ENCODE measurements at regions not wholly inside any gene's neighbourhood (a gene's known extent, or its start where the extent isn't known, plus 50 kb on each side); places are given as distances from the start of the nearest gene placed in this dataset.

DNA sequence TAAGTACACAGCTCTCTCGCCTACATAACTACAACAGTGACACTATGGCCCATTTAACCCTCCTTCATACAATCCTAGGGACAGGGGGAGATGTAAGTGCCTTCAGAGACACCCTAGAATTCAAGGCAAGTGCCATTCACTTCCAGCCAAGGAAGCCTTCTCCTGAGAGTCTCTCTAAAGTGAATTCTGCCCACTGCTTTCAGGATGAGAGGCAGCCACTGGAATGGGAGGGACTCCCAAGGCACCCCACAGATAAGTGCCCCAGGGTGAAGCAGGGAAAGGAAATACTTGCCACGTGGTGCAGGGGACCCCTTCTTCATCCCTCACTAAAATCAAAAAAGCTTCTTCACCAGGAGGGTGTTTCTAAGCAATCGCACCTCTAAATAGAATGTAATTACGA, 283.7 kb downstream of the ZNF608 start:
- Histone ChIP-seq H3K9me3 (ENCODE audit: control extremely low read depth in 1 of 5, control insufficient read depth in 4 of 5, insufficient read depth in 2 of 5, low read depth in 1 of 5, low read length in 4 of 5) (peaks cover 1 to 22% (median 3%) of the 10 kb centered on the region in 5 experiments), H3K36me3 (ENCODE audit: control insufficient read depth in 4 of 4, insufficient read depth in 4 of 4, low read length in 3 of 4) (no peaks in the 10 kb centered on the region), H3K27ac (ENCODE audit: insufficient read depth in 1 of 2, low read depth in 1 of 2, low read length in 2 of 2, poor library complexity in 1 of 2, severe bottlenecking in 2 of 2) (no peak overlapping the region), H3K27me3 (replicated peaks in 2 of 5; ENCODE audit: control insufficient read depth in 4 of 5, insufficient read depth in 5 of 5, low read length in 4 of 5) (no peaks in the 10 kb centered on the region), H3K4me3 (ENCODE audit: control insufficient read depth in 1 of 7, extremely low read depth in 1 of 7, insufficient read depth in 4 of 7, low read depth in 2 of 7, low read length in 6 of 7) (no peak overlapping the region), H3K4me1 (ENCODE audit: control extremely low read depth in 1 of 4, control insufficient read depth in 4 of 4, insufficient read depth in 4 of 4, low read length in 3 of 4) (peaks cover 0 to 8% (median 4%) of the 10 kb centered on the region in 4 experiments)
- WGBS (ENCODE audit: insufficient coverage): 75% methylated on average over 1 of the region's 4 CpGs
- DNase-seq: no peak
- ChIA-PET CTCF (no interaction called here), POLR2A (no interaction called here)

DNA sequence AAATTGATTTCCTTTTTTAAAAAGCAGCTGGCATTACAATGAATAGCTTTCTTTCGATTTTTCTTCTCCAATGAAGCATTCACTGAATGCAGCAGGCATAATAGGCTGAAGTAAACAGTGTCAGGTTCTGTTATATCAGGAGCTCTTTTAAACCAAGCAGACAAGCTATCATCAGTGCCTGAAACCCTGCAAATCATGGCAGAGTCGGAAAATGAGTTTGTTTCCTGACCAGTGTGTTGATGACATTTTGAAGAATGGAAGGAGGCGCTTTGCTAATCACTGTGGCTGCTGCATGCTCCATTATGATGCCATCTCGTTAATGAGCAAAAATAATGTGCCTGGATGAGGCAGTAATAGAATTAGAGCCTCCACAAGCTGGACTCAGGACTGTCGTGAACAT, 284.5 kb downstream of the ZNF608 start:
- no peaks in the 10 kb centered on the region for H3K27me3 ChIP-seq (replicated peaks in 2 of 5; ENCODE audit: control insufficient read depth in 4 of 5, insufficient read depth in 5 of 5, low read length in 4 of 5)
- whole genome bisulfite sequencing (ENCODE audit: insufficient coverage): 92% methylated on average over 5 of the region's 5 CpGs
- ChIA-PET POLR2A (interaction anchor here (0.7 kb wide), 1 partner anchor 827 kb away, joined by 3 read pairs; no protein-coding TSS in a partner anchor), CTCF (no interaction called here)
- H3K36me3 ChIP-seq (ENCODE audit: control insufficient read depth in 4 of 4, insufficient read depth in 4 of 4, low read length in 3 of 4): no peaks in the 10 kb centered on the region
- DNase-seq: no peak
- peaks cover 0 to 10% (median 6%) of the 10 kb centered on the region in 4 experiments for H3K4me1 ChIP-seq (ENCODE audit: control extremely low read depth in 1 of 4, control insufficient read depth in 4 of 4, insufficient read depth in 4 of 4, low read length in 3 of 4)
- H3K27ac ChIP-seq (ENCODE audit: insufficient read depth in 1 of 2, low read depth in 1 of 2, low read length in 2 of 2, poor library complexity in 1 of 2, severe bottlenecking in 2 of 2): no peak overlapping the region
- H3K9me3 ChIP-seq (ENCODE audit: control extremely low read depth in 1 of 5, control insufficient read depth in 4 of 5, insufficient read depth in 2 of 5, low read depth in 1 of 5, low read length in 4 of 5): peaks cover 1 to 22% (median 3%) of the 10 kb centered on the region in 5 experiments
- no peak overlapping the region for H3K4me3 ChIP-seq (ENCODE audit: control insufficient read depth in 1 of 7, extremely low read depth in 1 of 7, insufficient read depth in 4 of 7, low read depth in 2 of 7, low read length in 6 of 7)

DNA sequence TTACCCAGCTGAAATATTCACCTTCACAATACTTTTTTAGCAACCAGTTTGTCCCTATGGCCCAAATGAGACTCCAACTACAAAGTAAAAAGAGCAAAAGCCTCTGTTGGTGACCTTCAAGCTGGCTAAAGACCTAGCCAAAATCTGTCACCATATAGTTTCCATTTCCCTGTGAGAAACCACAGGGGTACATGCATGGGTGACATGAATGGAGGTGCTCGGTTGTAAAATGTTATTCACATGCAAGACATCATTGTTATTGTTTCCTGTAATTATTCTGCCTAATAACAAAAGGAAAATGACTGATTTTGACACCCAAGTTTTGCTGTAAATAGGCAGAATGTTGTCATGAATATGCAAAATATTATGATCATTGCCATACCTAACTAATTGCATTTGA, 285.3 kb downstream of the ZNF608 start:
- H3K27ac ChIP-seq (ENCODE audit: insufficient read depth in 1 of 2, low read depth in 1 of 2, low read length in 2 of 2, poor library complexity in 1 of 2, severe bottlenecking in 2 of 2): no peak overlapping the region
- H3K36me3 ChIP-seq (ENCODE audit: control insufficient read depth in 4 of 4, insufficient read depth in 4 of 4, low read length in 3 of 4): no peaks in the 10 kb centered on the region
- H3K4me1 ChIP-seq (ENCODE audit: control extremely low read depth in 1 of 4, control insufficient read depth in 4 of 4, insufficient read depth in 4 of 4, low read length in 3 of 4): peaks cover 0 to 10% (median 6%) of the 10 kb centered on the region in 4 experiments
- ChIA-PET POLR2A (no interaction called here), CTCF (no interaction called here)
- no peak overlapping the region for H3K4me3 ChIP-seq (ENCODE audit: control insufficient read depth in 1 of 7, extremely low read depth in 1 of 7, insufficient read depth in 4 of 7, low read depth in 2 of 7, low read length in 6 of 7)
- peaks cover 1 to 22% (median 3%) of the 10 kb centered on the region in 5 experiments for H3K9me3 ChIP-seq (ENCODE audit: control extremely low read depth in 1 of 5, control insufficient read depth in 4 of 5, insufficient read depth in 2 of 5, low read depth in 1 of 5, low read length in 4 of 5)
- no CpG with 5 or more reads among the region's 1 CpG for WGBS (ENCODE audit: insufficient coverage)
- H3K27me3 ChIP-seq (replicated peaks in 2 of 5; ENCODE audit: control insufficient read depth in 4 of 5, insufficient read depth in 5 of 5, low read length in 4 of 5): no peaks in the 10 kb centered on the region
- no peak for DNase-seq

DNA sequence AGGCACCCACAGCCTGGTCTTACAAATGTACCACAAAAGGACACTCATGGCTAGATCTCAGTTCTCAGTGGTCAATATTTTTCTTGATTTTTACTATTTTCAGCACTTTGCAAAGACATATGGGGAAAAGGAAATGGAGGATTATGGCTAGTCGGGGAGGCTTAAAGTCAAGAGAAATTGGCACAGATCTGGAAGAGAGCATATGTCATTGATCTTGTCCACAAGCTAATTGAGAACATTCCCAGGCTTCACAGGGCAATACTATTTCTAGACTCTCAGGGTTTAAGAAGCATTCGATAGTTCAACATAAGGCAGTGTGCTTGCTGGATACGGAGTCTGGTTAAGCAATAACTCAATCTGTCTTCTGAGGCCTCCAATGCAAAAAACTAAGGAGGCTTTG, 285.8 kb downstream of the ZNF608 start:
- Histone ChIP-seq H3K27me3 (replicated peaks in 2 of 5; ENCODE audit: control insufficient read depth in 4 of 5, insufficient read depth in 5 of 5, low read length in 4 of 5) (no peaks in the 10 kb centered on the region), H3K4me1 (ENCODE audit: control extremely low read depth in 1 of 4, control insufficient read depth in 4 of 4, insufficient read depth in 4 of 4, low read length in 3 of 4) (peaks cover 0 to 10% (median 6%) of the 10 kb centered on the region in 4 experiments), H3K36me3 (ENCODE audit: control insufficient read depth in 4 of 4, insufficient read depth in 4 of 4, low read length in 3 of 4) (no peaks in the 10 kb centered on the region), H3K4me3 (ENCODE audit: control insufficient read depth in 1 of 7, extremely low read depth in 1 of 7, insufficient read depth in 4 of 7, low read depth in 2 of 7, low read length in 6 of 7) (no peak overlapping the region), H3K27ac (ENCODE audit: insufficient read depth in 1 of 2, low read depth in 1 of 2, low read length in 2 of 2, poor library complexity in 1 of 2, severe bottlenecking in 2 of 2) (no peak overlapping the region), H3K9me3 (ENCODE audit: control extremely low read depth in 1 of 5, control insufficient read depth in 4 of 5, insufficient read depth in 2 of 5, low read depth in 1 of 5, low read length in 4 of 5) (peaks cover 1 to 22% (median 3%) of the 10 kb centered on the region in 5 experiments)
- POLR2A ChIA-PET: no interaction called here
- WGBS (ENCODE audit: insufficient coverage): 82% methylated on average over 2 of the region's 3 CpGs
- DNase-seq: no peak
- CTCF ChIA-PET: no interaction called here

DNA sequence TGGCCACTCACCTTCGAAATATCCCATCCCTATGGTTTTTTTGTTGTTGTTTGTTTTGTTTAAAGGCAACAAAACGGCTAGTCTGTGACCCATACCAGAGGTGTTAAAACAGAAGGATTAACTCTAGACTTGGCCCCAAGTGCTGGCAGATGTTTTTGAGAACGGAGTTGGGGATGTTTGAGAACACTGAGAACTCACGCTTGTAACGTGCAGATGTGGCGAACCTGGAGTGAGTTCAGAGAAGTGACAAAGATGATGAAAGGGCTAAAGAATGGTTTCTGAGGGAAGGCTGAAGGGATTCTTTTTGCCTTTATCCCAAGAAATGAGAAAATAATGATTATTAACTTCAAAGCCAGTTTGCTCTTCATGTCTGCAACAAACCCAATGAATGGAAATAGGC, 286.5 kb downstream of the ZNF608 start:
- CTCF ChIA-PET: interaction anchor here (1.4 kb wide), 1 partner anchor 44 kb away, joined by 4 read pairs; no protein-coding TSS in a partner anchor
- Histone ChIP-seq H3K27ac (ENCODE audit: insufficient read depth in 1 of 2, low read depth in 1 of 2, low read length in 2 of 2, poor library complexity in 1 of 2, severe bottlenecking in 2 of 2) (no peak overlapping the region), H3K27me3 (replicated peaks in 2 of 5; ENCODE audit: control insufficient read depth in 4 of 5, insufficient read depth in 5 of 5, low read length in 4 of 5) (no peaks in the 10 kb centered on the region), H3K36me3 (ENCODE audit: control insufficient read depth in 4 of 4, insufficient read depth in 4 of 4, low read length in 3 of 4) (no peaks in the 10 kb centered on the region), H3K4me3 (ENCODE audit: control insufficient read depth in 1 of 7, extremely low read depth in 1 of 7, insufficient read depth in 4 of 7, low read depth in 2 of 7, low read length in 6 of 7) (no peak overlapping the region), H3K4me1 (ENCODE audit: control extremely low read depth in 1 of 4, control insufficient read depth in 4 of 4, insufficient read depth in 4 of 4, low read length in 3 of 4) (peaks cover 0 to 10% (median 6%) of the 10 kb centered on the region in 4 experiments), H3K9me3 (ENCODE audit: control extremely low read depth in 1 of 5, control insufficient read depth in 4 of 5, insufficient read depth in 2 of 5, low read depth in 1 of 5, low read length in 4 of 5) (peaks cover 1 to 22% (median 3%) of the 10 kb centered on the region in 5 experiments)
- 92% methylated on average over 5 of the region's 6 CpGs for WGBS (ENCODE audit: insufficient coverage)
- no peak for DNase-seq
- POLR2A ChIA-PET: no interaction called here

DNA sequence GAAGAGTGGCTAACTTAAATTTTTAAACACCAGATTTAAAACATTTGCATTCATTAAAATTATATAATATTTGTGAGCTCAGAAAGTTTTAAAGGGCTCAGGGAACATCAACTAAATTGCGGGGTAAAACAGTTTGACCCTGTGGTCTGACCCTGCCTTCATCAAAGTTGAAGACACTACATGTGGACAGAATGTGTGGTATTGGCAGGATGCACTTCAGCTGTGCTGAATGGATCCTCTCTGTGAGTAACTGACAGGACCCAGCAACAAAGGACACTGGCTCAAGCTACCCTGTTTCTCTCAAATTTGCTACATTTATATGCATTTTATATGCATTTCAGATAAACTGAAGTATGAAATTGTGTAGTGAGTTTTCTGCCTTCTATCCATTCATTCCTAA, 288.5 kb downstream of the ZNF608 start:
- peaks cover 5 to 14% (median 8%) of the 10 kb centered on the region in 4 experiments for H3K4me1 ChIP-seq (ENCODE audit: control extremely low read depth in 1 of 4, control insufficient read depth in 4 of 4, insufficient read depth in 4 of 4, low read length in 3 of 4)

DNA sequence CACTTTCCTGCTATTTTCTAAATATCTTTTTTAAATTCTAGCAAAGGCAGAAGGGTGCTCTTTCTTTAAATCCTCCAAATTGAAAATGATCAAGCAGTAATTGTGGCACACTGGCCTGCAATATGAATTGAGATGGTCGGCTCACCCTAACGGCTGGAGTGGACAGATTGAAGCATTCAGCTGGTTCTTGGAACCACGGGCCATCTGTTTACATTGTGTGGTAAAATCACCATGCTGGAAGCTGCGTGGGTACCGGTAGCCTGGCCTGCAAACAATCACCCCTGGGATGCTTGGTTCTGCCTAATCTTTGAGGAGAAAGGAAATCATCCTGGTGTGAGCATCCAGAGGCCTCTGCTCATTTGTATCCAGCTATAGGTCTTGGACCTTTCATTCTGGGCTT, 289.3 kb downstream of the ZNF608 start:
- peaks cover 1 to 20% (median 3%) of the 10 kb centered on the region in 5 experiments for H3K9me3 ChIP-seq (ENCODE audit: control extremely low read depth in 1 of 5, control insufficient read depth in 4 of 5, insufficient read depth in 2 of 5, low read depth in 1 of 5, low read length in 4 of 5)
- ChIA-PET POLR2A (no interaction called here), CTCF (interaction anchor here (0.6 to 1.2 kb wide), 2 partner anchors 12 to 82 kb away, joined by 3 read pairs; no protein-coding TSS in a partner anchor)
- no peak overlapping the region for H3K27ac ChIP-seq (ENCODE audit: insufficient read depth in 1 of 2, low read depth in 1 of 2, low read length in 2 of 2, poor library complexity in 1 of 2, severe bottlenecking in 2 of 2)
- no peak for DNase-seq
- no peak overlapping the region for H3K4me3 ChIP-seq (ENCODE audit: control insufficient read depth in 1 of 7, extremely low read depth in 1 of 7, insufficient read depth in 4 of 7, low read depth in 2 of 7, low read length in 6 of 7)
- H3K27me3 ChIP-seq (replicated peaks in 2 of 5; ENCODE audit: control insufficient read depth in 4 of 5, insufficient read depth in 5 of 5, low read length in 4 of 5): no peaks in the 10 kb centered on the region
- H3K36me3 ChIP-seq (ENCODE audit: control insufficient read depth in 4 of 4, insufficient read depth in 4 of 4, low read length in 3 of 4): no peaks in the 10 kb centered on the region
- peaks cover 5 to 14% (median 8%) of the 10 kb centered on the region in 4 experiments for H3K4me1 ChIP-seq (ENCODE audit: control extremely low read depth in 1 of 4, control insufficient read depth in 4 of 4, insufficient read depth in 4 of 4, low read length in 3 of 4)
- WGBS (ENCODE audit: insufficient coverage): 96% methylated on average over 5 of the region's 5 CpGs

More for the DNA sequence above, 288.5 kb downstream of the ZNF608 start:
- Histone ChIP-seq H3K36me3 (ENCODE audit: control insufficient read depth in 4 of 4, insufficient read depth in 4 of 4, low read length in 3 of 4) (no peaks in the 10 kb centered on the region), H3K9me3 (ENCODE audit: control extremely low read depth in 1 of 5, control insufficient read depth in 4 of 5, insufficient read depth in 2 of 5, low read depth in 1 of 5, low read length in 4 of 5) (peaks cover 1 to 20% (median 3%) of the 10 kb centered on the region in 5 experiments), H3K4me3 (ENCODE audit: control insufficient read depth in 1 of 7, extremely low read depth in 1 of 7, insufficient read depth in 4 of 7, low read depth in 2 of 7, low read length in 6 of 7) (no peak overlapping the region), H3K27me3 (replicated peaks in 2 of 5; ENCODE audit: control insufficient read depth in 4 of 5, insufficient read depth in 5 of 5, low read length in 4 of 5) (no peaks in the 10 kb centered on the region), H3K27ac (ENCODE audit: insufficient read depth in 1 of 2, low read depth in 1 of 2, low read length in 2 of 2, poor library complexity in 1 of 2, severe bottlenecking in 2 of 2) (no peak overlapping the region)
- ChIA-PET CTCF (interaction anchor here (1.2 kb wide), 1 partner anchor 12 kb away, joined by 3 read pairs; no protein-coding TSS in a partner anchor), POLR2A (no interaction called here)
- DNase-seq: peak in 2 of 3 donors; percentile 17 to 30
- WGBS (ENCODE audit: insufficient coverage): no CpG with 5 or more reads among the region's 1 CpG

Data from common myeloid progenitor, CD34-positive (primary cell).